Esophagus muscularis mucosa (tissue), 4 donors: ENCODE measurements at regions not wholly inside any gene's neighbourhood (a gene's known extent, or its start where the extent isn't known, plus 50 kb on each side); places are given as distances from the start of the nearest gene placed in this dataset.

Experiments used
- DNase-seq: peaks from one replicate; pipeline ENCODE4 v3.0.0-alpha.2; 2017; ENCODE audit errors: extremely low spot score
- H3K27ac ChIP-seq, 4 donors: fragments of 200-600 bp; sonication (generic); replicated peaks in 1 of 4; 1 replicate in 3 of 4; 2 replicates in 1 of 4; pipeline ENCODE4 v1.5.1; 2016 to 2019; ENCODE audit warnings: mild to moderate bottlenecking in 1 of 4
- H3K27me3 ChIP-seq, 4 donors: fragments of 200-600 bp; sonication (generic); one replicate each; pipeline versions ENCODE4 v1.5.1 to v1.6.0; 2016 to 2019
- H3K36me3 ChIP-seq, 4 donors: fragments of 200-600 bp; sonication (generic); one replicate each; pipeline ENCODE4 v1.5.1; 2016 to 2019
- H3K4me1 ChIP-seq, 4 donors: fragments of 200-600 bp; sonication (generic); one replicate each; pipeline ENCODE4 v1.5.1; 2016 to 2019
- H3K4me3 ChIP-seq, 4 donors: fragments of 200-600 bp; sonication (generic); 1 replicate in 2 of 4; 2 replicates in 2 of 4; pipeline ENCODE4 v1.5.1; 2016 to 2019; ENCODE audit warnings: mild to moderate bottlenecking in 4 of 4, moderate library complexity in 1 of 4
- H3K9me3 ChIP-seq, 4 donors: fragments of 200-600 bp; sonication (generic); 1 replicate in 3 of 4; 2 replicates in 1 of 4; pipeline ENCODE4 v1.5.1; 2016 to 2019
- EP300 ChIP-seq: sonication (generic); formaldehyde crosslinking; IDR thresholded peaks from one replicate; pipeline ENCODE4 v1.6.1; 2017; ENCODE audit warnings: antibody characterized with exemption
- POLR2A ChIP-seq: fragments of 450-650 bp; IDR thresholded peaks from one replicate; pipeline ENCODE4 v1.6.1; 2017; ENCODE audit warnings: antibody characterized with exemption, moderate library complexity, mild to moderate bottlenecking, low read depth
- POLR2AphosphoS5 ChIP-seq, 2 donors: sonication (generic); formaldehyde crosslinking; IDR thresholded peaks; one replicate each; pipeline ENCODE4 v1.6.1; 2017; ENCODE audit warnings: antibody characterized with exemption in 2 of 2
- WGBS: methylation state at CpG from one replicate; pipeline ENCODE4 v1.1.5; 2018; 5-methylcytosine and 5-hydroxymethylcytosine counted together
- intact Hi-C: fragments of 100-400 bp; cut with DNase I; formaldehyde crosslinking; loops from one replicate; pipeline ENCODE4 v1.15.1; 2023
- TF ChIP-seq, protein P1 (sequence below), 3 experiments: fragments of 200-600 bp in 2 of 3; fragments of 450-650 bp in 1 of 3; sonication (generic) in 2 of 3; IDR thresholded peaks; one replicate each; pipeline ENCODE4 v1.5.1; 2017 to 2019; ENCODE audit warnings: antibody characterized with exemption in 3 of 3, mild to moderate bottlenecking in 2 of 3, moderate library complexity in 1 of 3

DNA sequence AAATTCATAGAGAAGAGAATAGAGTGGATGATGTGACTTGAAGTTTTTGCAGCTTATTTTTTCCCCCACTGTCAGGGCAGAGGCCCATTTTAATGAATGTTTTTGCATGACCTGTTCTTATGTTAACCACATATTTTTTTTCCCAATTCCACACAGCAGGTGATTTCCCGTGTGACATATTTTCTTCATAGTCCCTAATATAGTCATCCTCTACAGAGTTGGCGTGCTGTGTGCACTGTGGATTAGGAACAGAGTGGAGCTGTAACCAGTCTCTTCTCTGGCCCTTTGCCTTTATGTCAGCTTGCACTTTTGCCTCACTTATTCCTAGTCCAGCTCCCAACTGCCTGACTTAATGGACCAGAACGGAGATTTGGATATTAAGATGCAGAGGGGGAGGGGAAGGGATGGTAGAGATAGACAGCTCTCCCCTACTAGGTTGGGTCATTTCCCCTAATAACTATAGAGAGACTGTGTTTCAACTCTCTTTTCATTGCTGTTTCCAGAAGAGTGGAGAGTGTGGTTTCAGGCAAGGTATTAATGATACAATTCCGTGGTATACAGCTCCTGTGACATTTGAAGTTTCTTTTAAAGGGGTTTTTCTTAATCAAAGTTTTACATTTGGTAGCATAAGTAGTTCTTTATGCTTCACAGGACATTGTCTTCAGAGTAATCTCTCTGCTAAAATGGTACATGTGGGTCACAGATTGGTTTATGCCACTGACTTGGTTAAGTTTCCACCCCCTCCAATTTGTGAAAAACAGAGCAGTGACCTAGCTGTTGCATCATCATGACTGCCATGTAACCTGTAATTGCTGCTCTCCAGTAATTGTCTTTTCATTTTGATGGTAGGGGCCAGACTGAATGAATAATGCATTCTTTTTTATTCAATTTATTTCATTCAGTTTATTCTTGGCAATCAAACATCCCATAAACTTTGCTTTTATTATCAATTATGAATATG, 161.3 kb downstream of the HAUS1 start:
- TF ChIP-seq, protein P1, sequence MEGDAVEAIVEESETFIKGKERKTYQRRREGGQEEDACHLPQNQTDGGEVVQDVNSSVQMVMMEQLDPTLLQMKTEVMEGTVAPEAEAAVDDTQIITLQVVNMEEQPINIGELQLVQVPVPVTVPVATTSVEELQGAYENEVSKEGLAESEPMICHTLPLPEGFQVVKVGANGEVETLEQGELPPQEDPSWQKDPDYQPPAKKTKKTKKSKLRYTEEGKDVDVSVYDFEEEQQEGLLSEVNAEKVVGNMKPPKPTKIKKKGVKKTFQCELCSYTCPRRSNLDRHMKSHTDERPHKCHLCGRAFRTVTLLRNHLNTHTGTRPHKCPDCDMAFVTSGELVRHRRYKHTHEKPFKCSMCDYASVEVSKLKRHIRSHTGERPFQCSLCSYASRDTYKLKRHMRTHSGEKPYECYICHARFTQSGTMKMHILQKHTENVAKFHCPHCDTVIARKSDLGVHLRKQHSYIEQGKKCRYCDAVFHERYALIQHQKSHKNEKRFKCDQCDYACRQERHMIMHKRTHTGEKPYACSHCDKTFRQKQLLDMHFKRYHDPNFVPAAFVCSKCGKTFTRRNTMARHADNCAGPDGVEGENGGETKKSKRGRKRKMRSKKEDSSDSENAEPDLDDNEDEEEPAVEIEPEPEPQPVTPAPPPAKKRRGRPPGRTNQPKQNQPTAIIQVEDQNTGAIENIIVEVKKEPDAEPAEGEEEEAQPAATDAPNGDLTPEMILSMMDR (IDR thresholded peaks at IDR 0.05), result no peak
- TF ChIP-seq POLR2A (no peak), POLR2AphosphoS5 (IDR thresholded peaks at IDR 0.05) (no peak), EP300 (no peak)
- H3K27ac ChIP-seq, result no peak overlapping the region
- peaks cover 0 to 42% (median 5%) of the 10 kb centered on the region in 4 donors for H3K36me3 ChIP-seq
- H3K27me3 ChIP-seq, result no peaks in the 10 kb centered on the region
- no peak for DNase-seq
- no peaks in the 10 kb centered on the region for H3K9me3 ChIP-seq
- no peak overlapping the region for H3K4me3 ChIP-seq
- intact Hi-C loops, result no loop called here
- H3K4me1 ChIP-seq, result peaks cover 26 to 48% (median 44%) of the 10 kb centered on the region in 4 donors
- 90% methylated on average over 4 of the region's 4 CpGs for WGBS

DNA sequence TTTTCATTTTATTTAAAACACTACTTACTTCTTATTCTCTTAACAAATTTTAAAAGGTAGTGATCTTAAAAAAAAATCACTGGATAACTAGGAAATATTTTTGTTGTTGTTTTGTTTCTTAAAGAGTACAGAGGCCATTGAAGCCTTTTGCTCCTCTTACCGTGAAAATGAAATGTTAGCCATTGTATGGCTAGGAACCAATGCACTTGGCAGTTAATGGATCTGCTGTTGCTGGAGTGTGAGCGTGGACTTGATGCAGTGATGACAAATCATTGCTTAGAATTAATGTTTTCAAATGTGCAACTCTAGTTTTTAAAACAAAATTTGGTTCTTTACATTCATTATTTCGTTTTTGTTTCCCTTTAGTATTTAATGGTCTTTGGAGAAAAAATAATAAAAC, 162.3 kb downstream of the HAUS1 start:
- Histone ChIP-seq H3K36me3 (peaks cover 0 to 42% (median 5%) of the 10 kb centered on the region in 4 donors), H3K4me1 (peaks cover 17 to 40% (median 34%) of the 10 kb centered on the region in 4 donors), H3K27ac (no peak overlapping the region), H3K9me3 (no peaks in the 10 kb centered on the region), H3K27me3 (no peaks in the 10 kb centered on the region), H3K4me3 (no peak overlapping the region)
- intact Hi-C loops, result no loop called here
- 85% methylated on average over 3 of the region's 3 CpGs for WGBS
- TF ChIP-seq, protein P1 (IDR thresholded peaks at IDR 0.05), result no peak
- TF ChIP-seq POLR2AphosphoS5 (IDR thresholded peaks at IDR 0.05) (no peak), POLR2A (no peak), EP300 (no peak)
- DNase-seq, result no peak

DNA sequence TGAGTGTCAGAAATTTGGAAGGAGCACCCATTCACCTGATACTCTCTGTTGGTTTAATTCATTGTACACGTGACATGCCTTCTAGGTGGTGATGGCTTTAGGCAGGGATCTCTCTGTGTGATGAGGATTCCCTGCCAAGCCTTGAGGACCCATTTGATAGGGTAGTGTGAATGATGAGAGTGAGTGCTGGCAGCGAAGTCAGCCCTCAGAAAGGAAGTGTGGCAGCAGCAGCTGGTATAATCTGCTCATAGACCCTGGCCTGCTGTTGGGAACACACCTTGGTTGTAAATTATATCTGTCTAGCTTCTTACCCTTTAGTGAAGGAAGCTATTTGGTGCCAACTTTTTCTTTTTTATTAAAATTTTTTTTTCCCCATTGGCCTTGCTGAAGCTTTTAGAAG, 164.5 kb downstream of the HAUS1 start:
- DNase-seq, result no peak
- 69% methylated on average over 2 of the region's 2 CpGs for WGBS
- H3K36me3 ChIP-seq, result peaks cover 0 to 31% (median 1%) of the 10 kb centered on the region in 4 donors
- intact Hi-C loops, result no loop called here
- no peaks in the 10 kb centered on the region for H3K27me3 ChIP-seq
- no peaks in the 10 kb centered on the region for H3K9me3 ChIP-seq
- TF ChIP-seq POLR2A (no peak), POLR2AphosphoS5 (IDR thresholded peaks at IDR 0.05) (no peak), EP300 (no peak)
- TF ChIP-seq, protein P1 (IDR thresholded peaks at IDR 0.05), result no peak
- H3K27ac ChIP-seq, result no peak overlapping the region
- peaks cover 9 to 20% (median 14%) of the 10 kb centered on the region in 4 donors for H3K4me1 ChIP-seq
- no peak overlapping the region for H3K4me3 ChIP-seq

DNA sequence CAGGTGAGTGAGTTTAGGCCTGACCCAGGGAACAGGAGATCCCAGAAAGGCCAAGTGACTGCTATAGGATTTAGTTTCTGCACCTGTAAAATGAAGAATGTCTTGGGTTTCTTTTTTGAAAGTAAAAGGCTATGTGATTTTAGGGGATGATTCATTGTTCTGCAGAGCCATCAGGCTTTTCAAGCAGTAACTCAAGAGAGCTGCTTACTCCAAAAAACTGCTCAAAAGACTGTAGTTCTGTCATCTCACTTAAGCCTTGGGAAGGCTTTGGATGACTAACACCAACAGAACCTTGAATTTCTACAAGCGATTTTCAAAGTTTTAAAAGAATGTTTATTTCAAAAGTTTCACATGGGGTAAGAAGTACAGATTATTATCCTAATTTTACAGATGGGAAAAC, 165.1 kb downstream of the HAUS1 start:
- intact Hi-C loops, result no loop called here
- H3K27me3 ChIP-seq, result no peaks in the 10 kb centered on the region

More for the DNA sequence above, 165.1 kb downstream of the HAUS1 start:
- Histone ChIP-seq H3K27ac (no peak overlapping the region), H3K9me3 (no peaks in the 10 kb centered on the region), H3K36me3 (peaks cover 0 to 25% (median 1%) of the 10 kb centered on the region in 4 donors), H3K4me3 (no peak overlapping the region), H3K4me1 (peaks cover 3 to 14% (median 8%) of the 10 kb centered on the region in 4 donors)
- TF ChIP-seq, protein P1 (IDR thresholded peaks at IDR 0.05), result no peak
- TF ChIP-seq POLR2AphosphoS5 (IDR thresholded peaks at IDR 0.05), result no peak
- TF ChIP-seq EP300, result no peak
- no peak for TF ChIP-seq POLR2A
- no peak for DNase-seq
- WGBS, result 82% methylated on average over 1 of the region's 1 CpG
